ENCODE measurements at regions not wholly inside any gene's neighbourhood (a gene's known extent, or its start where the extent isn't known, plus 50 kb on each side); places are given as distances from the start of the nearest gene placed in this dataset.
"Not testable (repeated sequence)": the region's sequence is repeated elsewhere in the genome, so short reads cannot be mapped to it uniquely, and the experiment has no call there.

GRCh38 chr15:67928666-67929065 lies 88.8 kb upstream of the RNU6-1 start:
- Histone ChIP-seq H3K27ac (no peak overlapping the region), H3K27me3 (no peaks in the 10 kb centered on the region)
- no peak for TF ChIP-seq CTCF (IDR thresholded peaks at IDR 0.05)

GRCh38 chr15:67930720-67931119 lies 90.9 kb upstream of the RNU6-1 start:
- Histone ChIP-seq H3K27ac (no peak overlapping the region), H3K36me3 (no peaks in the 10 kb centered on the region), H3K9me3 (no peaks in the 10 kb centered on the region), H3K4me1 (peaks cover 8% of the 10 kb centered on the region), H3K27me3 (no peaks in the 10 kb centered on the region), H3K4me3 (no peak overlapping the region)
- intact Hi-C loops (cut with DNase I) = no loop called here
- DNase-seq (no peak), ATAC-seq (no peak)
- TF ChIP-seq CTCF (IDR thresholded peaks at IDR 0.05) = no peak

More at GRCh38 chr15:67928666-67929065, 88.8 kb upstream of the RNU6-1 start:
- Histone ChIP-seq H3K9me3 (no peaks in the 10 kb centered on the region), H3K4me3 (no peak overlapping the region), H3K36me3 (no peaks in the 10 kb centered on the region), H3K4me1 (peaks cover 14% of the 10 kb centered on the region)
- DNase-seq = no peak
- intact Hi-C loops (cut with DNase I) = no loop called here
- no peak for ATAC-seq

- Histone ChIP-seq H3K27ac (no peak overlapping the region), H3K9me3 (no peaks in the 10 kb centered on the region), H3K4me1 (peaks cover 8% of the 10 kb centered on the region), H3K27me3 (no peaks in the 10 kb centered on the region), H3K4me3 (no peak overlapping the region), H3K36me3 (no peaks in the 10 kb centered on the region)
- peak; percentile 69 for DNase-seq
- ATAC-seq = peak; percentile 48
- intact Hi-C loops (cut with DNase I) = no loop called here
- TF ChIP-seq CTCF (IDR thresholded peaks at IDR 0.05) = no peak
Measured at GRCh38 chr15:67931861-67932260, 92.0 kb upstream of the RNU6-1 start.

- DNase-seq; H3K4me1 ChIP-seq; H3K27me3 ChIP-seq; ATAC-seq; intact Hi-C loops (cut with DNase I); H3K27ac ChIP-seq; H3K4me3 ChIP-seq; H3K36me3 ChIP-seq; H3K9me3 ChIP-seq: not testable (repeated sequence)
Measured at GRCh38 chr15:67934126-67934525, 94.3 kb upstream of the RNU6-1 start.

GRCh38 chr15:67935244-67935643 lies 95.4 kb upstream of the RNU6-1 start:
- Histone ChIP-seq H3K36me3 (no peaks in the 10 kb centered on the region), H3K4me1 (no peaks in the 10 kb centered on the region), H3K9me3 (no peaks in the 10 kb centered on the region), H3K27ac (no peak overlapping the region), H3K27me3 (no peaks in the 10 kb centered on the region), H3K4me3 (no peak overlapping the region)
- TF ChIP-seq CTCF (IDR thresholded peaks at IDR 0.05) = no peak
- intact Hi-C loops (cut with DNase I) = no loop called here
- ATAC-seq (no peak), DNase-seq (no peak)

- H3K9me3 ChIP-seq = no peaks in the 10 kb centered on the region
- ATAC-seq (no peak), DNase-seq (no peak)
- no peaks in the 10 kb centered on the region for H3K27me3 ChIP-seq
- no peak overlapping the region for H3K27ac ChIP-seq
- no peak for TF ChIP-seq CTCF (IDR thresholded peaks at IDR 0.05)
- no peak overlapping the region for H3K4me3 ChIP-seq
- intact Hi-C loops (cut with DNase I) = no loop called here
- H3K4me1 ChIP-seq = no peaks in the 10 kb centered on the region
- H3K36me3 ChIP-seq = no peaks in the 10 kb centered on the region
Measured at GRCh38 chr15:67936258-67936657, 96.4 kb upstream of the RNU6-1 start.

All from upper lobe of right lung (tissue), 1 donor.